MM.1S (cell line): ENCODE measurements at regions not wholly inside any gene's neighbourhood (a gene's known extent, or its start where the extent isn't known, plus 50 kb on each side); places are given as distances from the start of the nearest gene placed in this dataset.

Experiments used
- DNase-seq: peaks from one replicate; pipeline ENCODE4 v3.0.0-alpha.2; 2015
- H2AFZ ChIP-seq: fragments of 300-600 bp; sonication (generic); 2 replicates; pipeline ENCODE4 v1.6.0; 2016; ENCODE audit warnings: antibody characterized with exemption, low read length
- H3F3A ChIP-seq: fragments of 300-600 bp; sonication (generic); 2 replicates; pipeline ENCODE4 v1.6.1; 2016; ENCODE audit warnings: mild to moderate bottlenecking, antibody characterized with exemption, low read length, moderate library complexity, mixed read lengths; ENCODE audit not compliant: insufficient read depth
- H3K27ac ChIP-seq: fragments of 300-600 bp; sonication (generic); 2 replicates; pipeline ENCODE4 v1.5.1; 2016; ENCODE audit warnings: mild to moderate bottlenecking, low read length
- H3K27me3 ChIP-seq: fragments of 300-600 bp; sonication (generic); replicated peaks from 2 replicates; pipeline ENCODE4 v1.6.0; 2016; ENCODE audit warnings: low read length; ENCODE audit not compliant: insufficient read depth
- H3K36me3 ChIP-seq: fragments of 300-600 bp; sonication (generic); replicated peaks from 2 replicates; pipeline ENCODE4 v1.6.1; 2016; ENCODE audit warnings: mild to moderate bottlenecking, low read length, mixed read lengths; ENCODE audit not compliant: insufficient read depth
- H3K4me1 ChIP-seq: fragments of 300-600 bp; sonication (generic); 2 replicates; pipeline ENCODE4 v1.6.1; 2016; ENCODE audit warnings: low read length, mixed read lengths
- H3K4me2 ChIP-seq: fragments of 300-600 bp; sonication (generic); 2 replicates; pipeline ENCODE4 v1.6.0; 2016; ENCODE audit warnings: low read depth, low read length
- H3K4me3 ChIP-seq: fragments of 300-600 bp; sonication (generic); 2 replicates; pipeline ENCODE4 v1.5.1; 2016; ENCODE audit warnings: low read length, mixed read lengths
- H3K79me2 ChIP-seq: fragments of 300-600 bp; sonication (generic); 2 replicates; pipeline ENCODE4 v1.6.1; 2016; ENCODE audit warnings: mixed run types, low read length, mixed read lengths
- H3K9ac ChIP-seq: fragments of 300-600 bp; sonication (generic); 2 replicates; pipeline ENCODE4 v1.6.1; 2016; ENCODE audit warnings: low read length, mixed read lengths
- H3K9me2 ChIP-seq: fragments of 300-600 bp; sonication (generic); replicated peaks from 2 replicates; pipeline ENCODE4 v1.6.1; 2016; ENCODE audit warnings: mild to moderate bottlenecking, low read length, mixed read lengths; ENCODE audit not compliant: insufficient read depth
- H3K9me3 ChIP-seq: fragments of 300-600 bp; sonication (generic); replicated peaks from 2 replicates; pipeline ENCODE4 v1.6.1; 2016; ENCODE audit warnings: mild to moderate bottlenecking, low read length, mixed read lengths; ENCODE audit not compliant: insufficient read depth
- H4K20me1 ChIP-seq: fragments of 300-600 bp; sonication (generic); 2 replicates; pipeline ENCODE4 v1.6.1; 2016; ENCODE audit warnings: mild to moderate bottlenecking, low read length, moderate library complexity, mixed read lengths; ENCODE audit not compliant: insufficient read depth
- EZH2 ChIP-seq: fragments of 300-600 bp; sonication (generic); optimal IDR thresholded peaks from 2 replicates; pipeline ENCODE3; 2017; ENCODE audit warnings: low read depth, mild to moderate bottlenecking, antibody characterized with exemption, low read length, mixed read lengths
- EZH2phosphoT487 ChIP-seq: fragments of 300-600 bp; sonication (generic); IDR thresholded peaks from 2 replicates; pipeline ENCODE4 v1.6.1; 2018; ENCODE audit warnings: antibody characterized with exemption, low read length
- TF ChIP-seq, protein P1 (sequence below): fragments of 300-600 bp; sonication (generic); IDR thresholded peaks from 2 replicates; pipeline ENCODE4 v1.5.1; 2016; ENCODE audit warnings: antibody characterized with exemption, low read length, mixed read lengths

DNA sequence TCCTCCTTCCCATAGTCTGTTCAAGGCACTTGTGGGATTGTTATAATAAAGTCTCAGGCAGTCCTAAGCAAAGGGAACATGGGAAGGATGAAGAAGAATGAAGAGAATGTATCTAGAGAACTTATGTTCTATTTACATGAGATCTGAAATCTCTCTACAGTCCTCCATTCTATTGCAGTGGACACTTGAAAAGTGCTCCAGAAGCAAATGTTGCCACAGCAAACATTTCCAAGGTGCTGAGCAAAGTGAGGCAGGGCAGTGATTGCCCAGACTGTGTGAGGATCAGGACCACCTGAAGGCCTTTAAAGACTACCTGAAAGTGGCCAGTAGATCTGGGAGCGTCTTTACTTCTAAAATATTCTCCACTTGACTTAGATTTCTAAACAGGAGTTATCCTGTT, 203.5 kb downstream of the RBM46 start:
- Histone ChIP-seq H3K4me2 (no peak overlapping the region), H3K27me3 (no peaks in the 10 kb centered on the region), H3K4me3 (no peak overlapping the region), H3K9me3 (no peaks in the 10 kb centered on the region), H2AFZ (no peak overlapping the region), H3K9ac (no peak overlapping the region), H3K27ac (no peak overlapping the region), H3K79me2 (no peaks in the 10 kb centered on the region), H3F3A (no peaks in the 10 kb centered on the region), H3K9me2 (no peaks in the 10 kb centered on the region), H4K20me1 (no peaks in the 10 kb centered on the region), H3K4me1 (no peaks in the 10 kb centered on the region), H3K36me3 (no peaks in the 10 kb centered on the region)
- TF ChIP-seq EZH2 = no peak
- no peak for TF ChIP-seq EZH2phosphoT487
- TF ChIP-seq, protein P1, sequence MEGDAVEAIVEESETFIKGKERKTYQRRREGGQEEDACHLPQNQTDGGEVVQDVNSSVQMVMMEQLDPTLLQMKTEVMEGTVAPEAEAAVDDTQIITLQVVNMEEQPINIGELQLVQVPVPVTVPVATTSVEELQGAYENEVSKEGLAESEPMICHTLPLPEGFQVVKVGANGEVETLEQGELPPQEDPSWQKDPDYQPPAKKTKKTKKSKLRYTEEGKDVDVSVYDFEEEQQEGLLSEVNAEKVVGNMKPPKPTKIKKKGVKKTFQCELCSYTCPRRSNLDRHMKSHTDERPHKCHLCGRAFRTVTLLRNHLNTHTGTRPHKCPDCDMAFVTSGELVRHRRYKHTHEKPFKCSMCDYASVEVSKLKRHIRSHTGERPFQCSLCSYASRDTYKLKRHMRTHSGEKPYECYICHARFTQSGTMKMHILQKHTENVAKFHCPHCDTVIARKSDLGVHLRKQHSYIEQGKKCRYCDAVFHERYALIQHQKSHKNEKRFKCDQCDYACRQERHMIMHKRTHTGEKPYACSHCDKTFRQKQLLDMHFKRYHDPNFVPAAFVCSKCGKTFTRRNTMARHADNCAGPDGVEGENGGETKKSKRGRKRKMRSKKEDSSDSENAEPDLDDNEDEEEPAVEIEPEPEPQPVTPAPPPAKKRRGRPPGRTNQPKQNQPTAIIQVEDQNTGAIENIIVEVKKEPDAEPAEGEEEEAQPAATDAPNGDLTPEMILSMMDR = no peak
- no peak for DNase-seq

DNA sequence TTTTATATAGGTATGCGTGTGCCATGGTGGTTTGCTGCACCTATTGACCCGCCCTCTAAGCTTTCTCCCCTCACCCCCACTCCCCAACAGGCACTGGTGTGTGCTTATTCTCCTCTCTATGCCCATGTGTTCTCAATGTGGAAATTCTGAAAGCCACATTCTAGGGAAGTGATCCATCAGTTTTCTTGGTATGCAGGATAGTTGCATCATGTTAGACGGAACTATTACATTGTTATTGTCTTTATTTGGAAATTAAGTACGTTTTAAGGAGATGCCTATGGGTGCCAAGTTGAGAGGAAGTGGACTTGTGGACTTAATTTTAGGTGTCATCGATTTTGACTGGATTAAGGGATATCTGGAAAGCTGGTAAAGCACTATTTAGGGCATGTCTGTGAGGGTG, 204.6 kb downstream of the RBM46 start:
- no peak for DNase-seq
- Histone ChIP-seq H3K4me1 (no peaks in the 10 kb centered on the region), H3K9me3 (no peaks in the 10 kb centered on the region), H3K79me2 (no peaks in the 10 kb centered on the region), H3K9ac (no peak overlapping the region), H3K27me3 (no peaks in the 10 kb centered on the region), H3F3A (no peaks in the 10 kb centered on the region), H3K36me3 (no peaks in the 10 kb centered on the region), H3K27ac (no peak overlapping the region), H3K4me3 (no peak overlapping the region), H2AFZ (no peak overlapping the region), H3K4me2 (no peak overlapping the region), H3K9me2 (no peaks in the 10 kb centered on the region), H4K20me1 (no peaks in the 10 kb centered on the region)
- TF ChIP-seq, protein P1 = no peak
- no peak for TF ChIP-seq EZH2phosphoT487
- no peak for TF ChIP-seq EZH2

DNA sequence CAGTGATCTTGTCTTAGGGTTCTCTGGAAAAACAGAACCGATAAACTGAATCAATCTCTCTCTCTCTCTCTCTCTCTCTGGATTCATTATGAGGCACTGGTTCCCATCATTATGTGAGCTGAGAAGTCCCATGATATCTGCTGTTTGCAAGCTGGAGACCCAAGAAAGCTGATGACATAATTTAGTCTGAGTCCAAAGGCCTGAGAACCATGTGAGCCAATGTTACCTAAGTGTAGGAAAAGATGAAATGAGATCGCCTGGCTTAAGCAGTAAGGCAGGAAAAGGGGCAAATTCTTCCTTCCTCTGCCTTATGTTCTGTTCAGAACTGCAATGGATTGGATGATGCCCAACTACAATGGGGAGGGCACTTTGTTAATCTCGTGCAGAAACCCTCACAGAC, 207.4 kb downstream of the RBM46 start:
- Histone ChIP-seq H2AFZ (no peak overlapping the region), H3F3A (no peaks in the 10 kb centered on the region), H3K9me2 (no peaks in the 10 kb centered on the region), H3K9me3 (no peaks in the 10 kb centered on the region), H3K27me3 (no peaks in the 10 kb centered on the region), H3K9ac (no peak overlapping the region), H4K20me1 (no peaks in the 10 kb centered on the region), H3K4me3 (no peak overlapping the region), H3K4me1 (no peaks in the 10 kb centered on the region), H3K27ac (no peak overlapping the region), H3K79me2 (no peaks in the 10 kb centered on the region), H3K4me2 (no peak overlapping the region), H3K36me3 (no peaks in the 10 kb centered on the region)
- no peak for DNase-seq
- TF ChIP-seq EZH2 = no peak
- TF ChIP-seq, protein P1 = no peak
- TF ChIP-seq EZH2phosphoT487 = no peak
